GM21737 (cell line): ENCODE measurements at regions not wholly inside any gene's neighbourhood (a gene's known extent, or its start where the extent isn't known, plus 50 kb on each side); places are given as distances from the start of the nearest gene placed in this dataset.

ENCODE experiments used
- ATAC-seq: cut with Tn5 transposase; IDR thresholded peaks from one replicate; pipeline ENCODE4 v1.9.1; 2021; ENCODE audit warnings: mild to moderate bottlenecking, moderate library complexity; ENCODE audit not compliant: unreplicated experiment

DNA sequence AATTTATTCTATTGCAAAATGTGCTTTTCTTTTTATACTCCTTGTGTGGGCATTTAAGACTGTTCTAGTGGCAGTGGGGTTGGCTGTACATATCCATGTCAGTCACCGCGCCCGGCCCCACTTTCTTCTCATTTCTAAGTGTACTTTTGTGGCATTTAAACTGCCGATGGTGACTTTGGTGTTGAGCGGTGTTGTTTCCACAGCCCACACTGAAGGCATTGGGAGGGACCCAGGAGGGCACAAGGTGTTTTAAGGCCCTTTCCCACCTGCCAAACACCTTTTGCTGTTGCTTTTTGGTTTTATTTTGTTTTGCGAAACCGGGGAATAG lies 369.7 kb downstream of the MTX2 start:
- ATAC-seq, result no peak

DNA sequence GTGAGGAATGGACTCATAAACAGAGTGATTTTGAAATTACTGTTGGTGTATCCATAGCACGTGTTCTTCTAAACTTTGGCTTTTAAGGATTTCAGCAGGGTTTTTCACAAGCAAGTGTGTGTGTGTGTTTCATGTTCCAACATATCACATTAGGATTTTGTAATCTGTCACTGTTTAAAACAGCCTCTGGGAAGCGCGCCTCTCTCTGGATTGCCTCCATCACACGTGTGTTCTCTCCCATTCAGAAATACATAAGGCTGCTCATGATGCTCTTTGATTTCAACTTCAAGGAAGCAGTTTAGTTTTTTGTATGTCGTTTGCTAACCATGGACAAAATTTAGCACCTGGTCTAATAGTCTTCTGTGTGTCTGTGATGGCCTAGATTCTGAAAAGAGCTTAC lies 370.4 kb downstream of the MTX2 start:
- no peak for ATAC-seq

DNA sequence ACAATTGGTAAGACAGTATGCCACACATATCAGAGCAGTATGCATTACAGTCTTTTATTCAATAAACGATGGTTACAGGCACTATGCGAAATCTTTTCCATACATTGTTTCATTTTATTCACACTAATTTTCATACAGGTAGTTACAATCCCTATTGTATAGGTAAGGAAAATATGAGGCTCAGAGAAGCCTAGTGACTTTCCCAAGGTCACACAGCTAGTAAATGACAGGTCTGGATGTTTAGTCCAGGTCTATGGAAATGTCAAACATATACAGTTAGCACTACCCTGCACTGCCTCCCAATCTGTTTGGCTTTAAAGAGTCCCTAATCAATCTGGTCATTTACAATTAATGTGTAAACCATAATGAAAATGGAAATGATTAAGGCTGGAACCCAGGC lies 372.2 kb downstream of the MTX2 start:
- ATAC-seq, result no peak

DNA sequence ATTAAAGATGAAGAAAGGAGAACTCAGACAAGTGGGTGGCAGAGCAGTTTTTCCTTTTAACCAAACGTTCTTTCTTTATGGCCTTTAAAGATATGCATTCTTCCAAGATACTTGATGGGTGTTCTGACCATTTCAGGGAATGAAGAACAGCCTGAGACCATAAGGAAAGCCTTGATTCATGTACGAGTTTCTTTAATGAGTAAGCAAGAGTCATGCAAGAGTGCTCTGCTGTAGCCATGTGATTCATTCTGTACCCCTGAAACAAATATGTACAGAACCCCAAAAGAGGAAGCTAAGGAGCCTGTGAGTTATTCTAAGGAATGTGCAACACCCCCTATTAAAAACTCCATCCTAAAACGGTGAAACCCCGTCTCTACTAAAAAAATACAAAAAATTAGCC lies 372.8 kb downstream of the MTX2 start:
- no peak for ATAC-seq

DNA sequence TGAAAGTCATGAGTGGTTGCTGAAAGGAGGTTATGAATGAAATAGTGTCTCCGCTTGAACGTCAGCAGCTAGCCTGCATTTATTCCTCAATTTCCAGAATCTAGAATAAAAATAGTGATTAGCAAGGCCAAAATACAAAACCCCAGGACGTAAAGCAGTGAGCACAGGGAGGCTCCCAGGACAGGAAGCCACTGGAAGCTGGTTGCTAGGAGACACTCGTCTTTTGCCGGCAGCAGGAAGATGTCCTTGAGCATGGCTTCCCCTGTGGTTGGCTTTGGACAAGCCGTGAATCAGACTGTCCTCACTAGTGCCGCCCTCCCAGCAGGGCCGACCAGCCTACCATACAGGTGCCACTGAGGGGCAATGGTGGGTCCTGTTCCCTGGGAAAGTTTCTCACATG lies 374.4 kb downstream of the MTX2 start:
- no peak for ATAC-seq

DNA sequence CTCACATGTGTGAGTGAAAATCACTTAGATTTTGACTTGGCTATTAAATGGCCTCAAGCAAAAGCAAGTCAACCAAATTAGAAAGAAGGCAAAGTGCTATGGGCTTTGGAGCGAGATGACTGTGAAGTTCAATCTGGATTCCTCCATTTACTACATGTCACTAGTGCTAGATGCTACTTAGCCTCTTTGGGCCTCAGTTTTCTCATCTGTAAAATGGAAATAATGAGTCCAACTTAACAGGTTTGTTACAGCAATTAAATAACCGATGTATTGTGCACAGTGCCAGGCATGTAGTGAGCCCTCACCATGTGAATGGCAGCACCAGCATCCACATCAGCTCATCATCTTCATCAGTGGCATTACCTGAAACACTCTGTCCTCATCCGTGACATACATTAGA lies 376.3 kb downstream of the MTX2 start:
- no peak for ATAC-seq

DNA sequence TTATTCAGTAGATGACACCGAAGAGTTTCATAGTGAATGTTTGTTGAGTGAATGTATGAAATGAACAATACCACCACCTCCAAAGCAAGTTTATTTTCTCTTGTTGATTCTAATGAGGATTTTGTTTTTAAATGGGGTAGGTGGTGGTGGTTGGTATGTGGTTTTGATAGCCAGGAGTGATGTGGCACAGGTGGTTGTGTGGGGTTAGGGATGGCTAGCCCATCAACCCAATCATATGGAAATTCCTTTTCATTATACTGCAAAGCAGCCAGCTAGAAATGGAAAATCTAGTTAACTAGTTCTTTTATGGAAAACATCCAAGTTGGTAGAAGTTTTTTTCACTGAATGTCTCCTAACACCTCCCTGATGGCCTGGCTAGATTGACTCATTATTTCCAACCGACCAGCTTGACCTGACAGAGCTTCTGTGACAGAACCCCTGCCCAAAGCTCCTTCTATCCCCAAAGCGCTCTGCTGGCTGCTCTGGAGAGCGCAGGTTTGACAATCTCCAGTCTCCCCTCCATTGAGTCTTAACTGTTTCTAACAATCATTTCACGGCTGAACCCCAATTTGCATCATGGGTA lies 376.9 kb downstream of the MTX2 start:
- ATAC-seq, result no peak

DNA sequence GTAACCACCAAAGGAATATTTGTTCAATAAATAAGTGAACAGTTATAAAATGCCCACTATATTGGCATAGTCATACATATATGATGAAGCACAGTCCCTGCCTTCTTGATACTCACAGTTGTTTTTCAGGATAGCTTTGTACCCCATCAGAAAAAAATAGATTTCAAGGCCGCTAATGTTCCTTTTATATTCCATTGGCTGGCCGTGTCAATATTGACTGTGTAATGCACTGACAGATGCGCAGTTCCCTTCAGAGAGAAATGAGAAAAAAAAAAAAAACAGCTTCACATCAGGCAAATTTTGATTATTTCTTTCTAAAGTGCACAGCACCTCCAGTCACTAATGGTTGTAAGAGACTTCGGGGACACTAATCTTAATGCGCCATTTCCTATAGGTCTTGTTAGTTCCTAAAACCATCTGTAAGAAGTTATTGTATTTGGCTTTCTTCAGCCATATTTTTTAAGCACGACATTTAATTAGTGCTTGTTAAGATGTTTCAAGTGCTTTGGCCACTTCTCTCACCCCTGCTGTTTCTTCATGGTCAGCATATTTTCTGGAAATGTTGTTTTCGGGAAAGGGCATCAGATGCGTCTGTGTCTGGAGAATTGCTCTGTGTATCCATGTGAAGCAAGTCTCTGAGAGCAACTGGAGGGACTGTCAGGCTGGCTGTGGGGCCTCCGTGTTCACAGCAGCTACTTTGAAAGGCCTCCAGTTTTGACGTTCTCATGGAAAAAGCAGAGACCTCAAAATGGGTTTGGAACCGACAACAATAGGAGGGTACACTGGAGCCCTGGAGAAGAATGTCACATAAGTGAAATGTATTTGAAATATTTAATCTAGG lies 378.3 kb downstream of the MTX2 start:
- ATAC-seq, result no peak

DNA sequence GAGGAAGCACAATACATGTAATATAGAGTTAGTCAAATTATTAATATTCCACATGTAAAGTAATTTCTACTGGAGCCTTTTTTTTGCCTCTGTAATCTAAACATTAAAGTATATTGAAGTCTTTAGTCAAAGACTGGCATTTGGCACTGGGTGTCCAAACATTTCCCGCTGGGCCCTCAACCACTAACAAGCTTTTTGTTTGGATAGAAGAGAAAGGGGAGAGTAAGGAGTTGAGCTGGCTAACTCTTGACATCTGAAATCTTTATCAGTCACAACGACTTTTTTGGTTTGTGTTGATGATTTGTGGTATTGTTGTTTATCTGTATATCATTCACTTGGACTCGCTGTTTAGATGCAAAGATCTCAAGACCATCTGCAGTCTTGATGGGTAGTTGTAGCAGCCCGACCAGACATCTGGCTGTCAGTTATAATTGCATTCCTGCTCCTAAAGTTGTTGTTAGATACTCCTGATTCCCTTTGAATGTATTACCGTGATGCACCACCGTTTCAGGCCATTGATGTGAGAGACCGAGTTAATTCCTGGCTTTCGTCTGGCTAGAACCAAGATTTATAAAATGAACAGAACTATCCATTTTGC lies 379.6 kb downstream of the MTX2 start:
- ATAC-seq, result no peak

DNA sequence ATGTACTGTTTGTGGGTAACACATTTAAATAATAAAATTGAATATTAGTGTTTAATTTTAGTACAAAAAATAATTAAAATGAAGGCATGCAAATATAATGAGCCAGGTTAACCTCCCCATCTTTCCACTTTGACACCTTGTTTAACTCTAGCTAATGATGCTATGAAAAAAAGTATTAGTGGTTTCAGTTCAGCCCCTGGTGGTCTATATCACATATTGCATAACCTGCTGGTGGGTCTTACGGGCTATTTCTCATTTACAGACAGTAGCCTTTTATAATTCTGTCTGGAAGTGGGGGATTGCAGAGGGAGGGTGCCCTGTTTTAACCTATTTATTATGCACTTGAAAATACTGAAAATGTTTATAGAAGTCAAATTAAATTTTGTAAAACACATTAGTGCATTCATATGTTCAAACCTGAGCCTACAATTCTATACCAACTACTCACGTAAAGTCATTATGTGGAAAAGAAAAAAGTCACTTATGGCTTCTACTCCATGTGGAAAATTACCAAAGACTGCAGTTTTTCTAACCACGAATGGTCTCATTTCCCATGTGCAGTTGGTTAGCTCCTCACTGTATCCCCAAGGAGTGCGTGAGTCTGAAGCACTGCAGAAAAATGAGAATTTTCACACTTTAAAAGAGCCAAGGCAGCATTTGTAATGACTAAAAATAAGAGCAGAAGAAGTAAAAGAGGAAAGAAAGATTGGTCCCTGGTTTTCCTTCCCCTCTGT lies 381.0 kb downstream of the MTX2 start:
- ATAC-seq, result no peak

DNA sequence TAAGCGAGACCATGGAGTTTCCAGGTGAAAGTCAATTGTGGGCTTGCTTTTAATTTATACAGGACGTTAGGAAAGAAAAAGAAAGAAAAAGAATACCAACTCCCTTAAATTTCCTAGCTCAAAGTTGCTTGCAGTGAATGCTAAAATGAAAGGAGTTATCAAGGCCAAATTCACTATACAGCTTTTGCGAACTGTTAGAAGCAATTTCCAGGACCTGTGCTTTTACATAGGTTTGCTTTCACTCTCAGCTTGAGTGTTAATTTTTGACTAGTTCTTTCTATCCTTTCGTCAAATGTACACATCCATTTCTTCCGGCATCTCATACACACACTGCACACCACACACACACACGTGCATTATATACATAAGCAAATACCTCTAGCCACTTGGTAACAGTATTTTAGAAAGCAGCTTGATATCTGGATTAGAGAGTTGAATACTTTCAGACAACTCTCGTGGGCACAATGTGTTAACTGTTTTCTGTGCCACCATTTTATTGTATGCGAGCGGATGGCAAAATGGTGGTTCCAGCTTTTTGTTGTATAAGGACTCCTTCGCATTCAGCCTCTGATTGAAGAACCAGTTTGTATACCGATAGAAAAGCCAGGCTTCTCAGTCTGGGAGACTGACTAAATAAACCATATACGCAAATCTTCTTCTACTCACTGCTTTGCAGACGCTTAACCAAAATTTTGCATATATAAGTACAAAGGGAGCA lies 381.8 kb downstream of the MTX2 start:
- no peak for ATAC-seq

DNA sequence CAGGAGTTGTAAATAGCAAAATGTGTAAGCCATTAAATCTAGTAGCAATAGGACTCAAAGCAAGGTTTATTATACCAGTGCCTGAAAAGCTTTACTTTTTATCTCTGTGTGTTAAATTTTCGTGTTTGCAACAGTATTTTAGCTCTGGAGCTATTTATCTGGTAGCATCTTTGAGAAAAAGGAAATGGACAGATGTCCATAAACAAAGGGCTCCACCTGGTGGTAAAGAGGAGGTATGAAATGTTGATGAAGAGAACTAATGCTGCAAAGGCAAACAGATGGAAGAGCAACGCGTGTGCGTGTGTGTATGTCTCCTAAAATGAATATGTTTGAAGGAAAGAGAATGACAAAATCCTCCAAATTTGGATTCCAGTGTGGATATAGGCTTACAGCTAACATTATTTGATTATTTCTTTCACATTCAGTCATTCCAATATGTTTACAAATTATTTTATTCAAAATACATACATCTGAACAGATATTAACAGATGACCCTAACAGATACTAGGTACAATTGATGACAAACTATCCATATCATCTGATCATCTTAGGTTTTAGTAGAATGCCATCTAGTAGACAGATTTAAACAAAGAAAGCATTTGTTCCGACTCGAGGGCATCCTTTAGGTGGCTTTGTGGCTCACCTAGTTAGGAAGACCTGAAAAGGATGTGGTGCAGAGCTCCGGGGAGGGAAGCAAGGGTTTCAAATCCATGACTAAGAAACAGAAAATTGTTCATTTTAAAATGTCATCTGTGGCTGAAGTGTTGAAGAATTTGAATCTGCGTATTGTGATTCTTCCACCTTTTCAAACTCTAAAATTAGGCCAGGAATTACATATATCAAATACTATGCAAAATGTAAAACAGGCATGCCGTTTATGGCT lies 383.3 kb downstream of the MTX2 start:
- no peak for ATAC-seq

DNA sequence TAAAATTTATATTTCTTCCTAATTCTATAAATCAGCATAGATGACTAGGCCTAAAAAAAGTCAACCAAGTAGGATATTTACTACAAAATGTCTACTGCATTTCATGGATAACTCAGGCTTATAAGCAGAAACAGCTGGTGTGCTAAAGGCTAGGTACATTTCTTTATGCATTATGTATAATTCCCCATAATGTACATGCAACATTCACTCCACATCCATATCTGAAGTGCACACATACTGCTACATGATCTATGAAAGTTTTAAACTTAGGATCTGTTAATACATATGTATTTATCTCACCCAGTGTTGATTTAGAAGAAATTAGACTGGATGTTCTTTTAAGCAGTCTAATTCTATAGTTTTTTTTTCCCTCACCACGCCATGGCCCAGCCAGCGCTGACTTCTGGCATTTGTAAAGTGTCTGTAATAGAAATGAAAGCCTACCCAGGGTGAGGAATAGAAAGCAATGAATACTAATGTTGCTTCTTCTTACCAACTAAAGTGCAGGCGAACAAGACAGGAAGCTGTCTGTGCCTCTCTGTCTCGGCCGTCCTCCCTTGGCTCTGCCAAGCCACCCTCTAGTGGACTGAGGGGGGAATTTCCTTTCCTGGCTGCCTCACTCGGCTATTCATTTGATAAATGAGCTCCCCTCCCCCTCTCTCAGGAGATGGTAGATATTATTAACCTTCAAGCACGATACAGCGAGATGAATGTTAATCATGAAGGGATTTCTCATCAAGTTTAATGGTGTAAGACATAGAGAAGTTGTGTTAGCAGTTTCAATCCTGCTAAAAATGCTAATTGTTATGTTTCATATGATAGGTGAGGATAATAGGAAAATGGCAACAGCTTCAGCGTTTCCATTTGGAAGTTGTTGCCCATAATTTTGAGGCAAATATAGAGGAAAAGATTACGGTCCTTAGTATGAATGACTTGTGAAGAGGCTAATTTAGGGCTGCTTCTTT lies 384.5 kb downstream of the MTX2 start:
- peak; percentile 80 for ATAC-seq

DNA sequence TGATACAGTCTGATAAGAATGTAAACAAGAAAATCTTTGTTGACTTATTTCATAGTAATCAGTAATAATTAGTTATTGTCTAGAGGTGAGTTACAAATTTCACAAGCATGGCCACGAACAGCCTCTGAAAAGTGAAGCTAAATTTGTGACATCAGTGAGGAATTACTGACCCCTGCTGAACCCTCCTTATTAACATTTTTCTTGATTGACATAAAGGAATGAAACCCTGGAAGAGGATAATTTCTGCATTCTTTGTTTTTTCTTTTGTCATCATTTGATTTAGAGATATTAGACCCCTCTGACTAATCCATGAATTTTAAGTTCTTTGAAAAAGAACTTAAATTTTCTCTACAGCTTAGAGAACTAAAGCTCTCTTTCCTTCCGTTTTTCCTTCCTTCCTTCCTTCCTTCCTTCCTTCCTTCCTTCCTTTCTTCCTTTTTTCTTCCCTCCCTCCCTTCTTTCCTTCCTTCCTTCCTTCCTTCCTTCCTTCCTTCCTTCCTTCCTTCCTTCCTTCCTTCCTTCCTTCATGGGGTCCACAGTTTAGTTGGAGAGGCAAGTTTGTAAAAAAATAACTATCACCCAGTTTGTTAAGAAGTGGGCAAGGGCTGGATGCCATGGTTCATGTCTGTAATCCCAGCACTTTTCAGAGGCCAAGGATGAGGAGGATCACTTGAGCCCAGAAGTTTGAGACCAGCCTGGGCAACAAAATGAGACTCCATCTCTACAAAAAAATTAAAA lies 387.0 kb downstream of the MTX2 start:
- no peak for ATAC-seq

DNA sequence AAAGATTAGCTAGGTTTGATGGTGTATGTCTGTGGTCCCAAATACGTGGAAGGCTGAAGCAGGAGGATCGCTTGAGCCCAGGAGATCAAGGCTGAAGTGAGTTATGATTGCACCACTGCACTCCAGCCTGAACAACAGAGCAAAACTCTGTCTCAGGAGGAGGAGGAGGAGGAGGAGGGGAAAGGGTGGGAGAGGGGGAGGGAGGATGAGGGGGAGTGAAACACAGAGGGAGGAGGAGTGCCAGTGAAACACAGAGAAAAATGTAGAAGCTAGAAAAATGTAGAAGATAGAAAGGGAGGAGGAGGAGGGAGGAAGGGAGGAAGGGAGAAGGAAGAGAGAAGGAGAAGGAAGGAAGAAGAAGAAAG lies 387.5 kb downstream of the MTX2 start:
- no peak for ATAC-seq

DNA sequence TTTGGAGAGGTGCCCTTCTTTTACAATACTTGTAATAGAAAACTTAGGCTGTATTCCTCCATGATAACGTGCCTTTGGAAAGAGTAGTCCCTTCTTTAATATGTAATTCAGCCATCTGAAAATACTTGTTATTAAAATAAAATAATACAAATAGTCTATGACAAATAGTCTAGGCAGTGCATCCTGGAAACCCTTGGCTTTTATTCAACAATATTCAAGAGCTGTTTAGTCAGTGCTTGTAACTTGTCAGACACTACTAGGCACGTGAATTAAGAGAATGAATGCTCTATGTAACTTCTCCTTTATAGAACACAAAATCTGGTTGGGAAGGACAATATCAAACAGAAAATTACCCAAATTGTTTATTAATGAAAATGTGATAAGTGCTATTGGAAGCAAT lies 388.2 kb downstream of the MTX2 start:
- no peak for ATAC-seq

DNA sequence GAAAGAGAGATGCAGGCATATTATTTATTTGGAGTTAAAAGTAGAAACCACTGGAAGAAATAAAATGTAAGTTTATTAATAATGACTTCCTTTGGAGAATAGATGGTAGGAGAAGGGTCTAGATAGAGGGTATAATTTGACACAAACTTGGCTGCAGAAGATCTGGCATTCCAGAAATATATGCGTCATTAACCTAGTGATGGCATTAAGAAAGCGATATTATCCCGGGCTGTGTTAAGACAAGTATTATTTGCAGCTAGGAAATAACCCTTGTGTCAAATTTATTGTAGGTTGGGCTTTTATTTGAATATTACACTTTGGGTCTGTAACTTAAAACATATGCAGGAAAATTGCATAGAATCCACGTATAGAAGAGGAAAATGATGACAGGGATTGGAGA lies 389.5 kb downstream of the MTX2 start:
- ATAC-seq, result no peak

DNA sequence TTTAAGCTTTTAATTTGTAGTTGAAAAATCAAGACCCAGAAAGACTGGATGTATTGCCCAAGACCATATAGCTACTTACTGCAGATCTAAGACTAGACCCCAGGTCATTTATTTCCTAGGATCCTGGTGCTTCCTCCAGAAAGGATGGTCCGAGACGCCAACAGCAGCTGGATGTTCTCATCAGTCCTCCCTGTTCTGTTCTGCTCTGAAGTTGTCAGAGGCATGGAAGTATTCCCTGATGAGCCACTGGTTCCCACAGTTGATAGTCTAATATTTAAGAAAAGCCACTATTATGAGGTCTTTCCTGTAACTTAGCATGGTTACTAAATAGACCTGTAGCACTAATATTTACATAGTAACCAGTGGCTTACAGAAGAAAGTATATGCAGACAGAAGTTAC lies 393.5 kb downstream of the MTX2 start:
- no peak for ATAC-seq
